H1 (cell line): ENCODE measurements at regions not wholly inside any gene's neighbourhood (a gene's known extent, or its start where the extent isn't known, plus 50 kb on each side); places are given as distances from the start of the nearest gene placed in this dataset.

Experiments
- EP300 ChIP-seq, 2 experiments: IDR thresholded peaks; 1 replicate in 1 of 2; 2 replicates in 1 of 2; pipeline ENCODE4 v1.6.1; 2011 to 2012; ENCODE audit warnings: low read depth in 2 of 2, low read length in 2 of 2, mild to moderate bottlenecking in 2 of 2, borderline replicate concordance in 1 of 2, inconsistent platforms in 1 of 2, moderate library complexity in 1 of 2
- EZH2 ChIP-seq: fragments of 200-600 bp; sonication (generic); IDR thresholded peaks from 2 replicates; pipeline ENCODE4 v1.7.1; 2012; ENCODE audit warnings: low read depth, mild to moderate bottlenecking, moderate library complexity, low read length, inconsistent platforms; ENCODE audit not compliant: severe bottlenecking
- FOSL1 ChIP-seq: IDR thresholded peaks from 2 replicates; pipeline ENCODE4 v1.6.1; 2011; ENCODE audit warnings: mild to moderate bottlenecking, low read depth, low read length, moderate library complexity; ENCODE audit not compliant: insufficient read depth
- GABPA ChIP-seq: IDR thresholded peaks from 2 replicates; pipeline ENCODE4 v1.6.1; 2011; ENCODE audit warnings: mild to moderate bottlenecking, low read length, moderate library complexity, borderline replicate concordance; ENCODE audit not compliant: insufficient read depth
- JUN ChIP-seq: IDR thresholded peaks from 2 replicates; pipeline ENCODE4 v1.6.1; 2011; ENCODE audit warnings: low read depth, mild to moderate bottlenecking, improper control_type of control experiment, low read length
- JUND ChIP-seq: IDR thresholded peaks from 2 replicates; pipeline ENCODE4 v1.6.1; 2011; ENCODE audit warnings: mild to moderate bottlenecking, improper control_type of control experiment, low read length
- POLR2A ChIP-seq, 2 experiments: IDR thresholded peaks; 1 replicate in 1 of 2; 2 replicates in 1 of 2; pipeline ENCODE4 v1.6.1; 2011; ENCODE audit warnings: low read depth in 2 of 2, low read length in 2 of 2, mild to moderate bottlenecking in 2 of 2; ENCODE audit errors: control extremely low read depth in 1 of 2
- TF ChIP-seq, protein P1 (sequence below), 3 experiments: IDR thresholded peaks; 1 replicate in 2 of 3; 2 replicates in 1 of 3; pipeline versions ENCODE4 v1.5.1 to v1.6.1; 2011; ENCODE audit warnings: low read length in 3 of 3, mild to moderate bottlenecking in 3 of 3, inconsistent platforms in 2 of 3, low read depth in 1 of 3, moderate library complexity in 1 of 3; ENCODE audit not compliant: insufficient read depth in 1 of 3; ENCODE audit errors: control extremely low read depth in 1 of 3
- TF ChIP-seq, protein P2 (sequence below): IDR thresholded peaks from 2 replicates; pipeline ENCODE4 v1.6.1; 2012; ENCODE audit warnings: inconsistent platforms
- TF ChIP-seq, protein P3 (sequence below): IDR thresholded peaks from 2 replicates; pipeline ENCODE4 v1.6.1; 2012; ENCODE audit warnings: inconsistent platforms

DNA sequence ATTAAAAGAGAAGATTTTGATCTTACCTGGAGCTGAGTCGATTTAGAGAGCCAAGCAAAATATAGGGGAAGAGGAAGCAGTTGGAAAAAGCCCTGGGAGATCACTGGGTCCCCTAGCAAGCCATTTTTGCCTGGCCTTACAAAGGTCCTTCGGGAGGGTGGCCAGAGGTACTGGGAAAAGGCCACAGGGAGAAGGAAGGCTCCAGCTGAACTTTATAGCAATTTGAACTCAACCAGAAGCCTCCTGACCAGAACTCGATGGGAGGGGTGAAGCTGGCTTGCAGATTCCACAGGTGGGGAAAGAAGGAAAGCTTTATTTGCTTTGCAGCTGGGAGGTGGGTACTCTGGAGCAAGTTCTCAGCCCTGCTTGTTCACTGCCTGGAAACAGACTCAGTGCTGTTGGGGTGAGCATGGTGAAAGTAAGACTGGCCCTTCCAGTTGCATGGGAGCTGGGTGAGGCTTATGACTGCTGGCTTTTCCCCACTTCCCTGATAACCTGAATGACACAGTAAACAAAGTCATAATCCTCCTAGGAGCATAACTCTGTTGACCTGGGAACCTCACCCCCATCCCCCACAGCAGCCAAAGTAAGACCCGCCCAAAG lies 855.8 kb downstream of the FSCB start:
- TF ChIP-seq, protein P1, sequence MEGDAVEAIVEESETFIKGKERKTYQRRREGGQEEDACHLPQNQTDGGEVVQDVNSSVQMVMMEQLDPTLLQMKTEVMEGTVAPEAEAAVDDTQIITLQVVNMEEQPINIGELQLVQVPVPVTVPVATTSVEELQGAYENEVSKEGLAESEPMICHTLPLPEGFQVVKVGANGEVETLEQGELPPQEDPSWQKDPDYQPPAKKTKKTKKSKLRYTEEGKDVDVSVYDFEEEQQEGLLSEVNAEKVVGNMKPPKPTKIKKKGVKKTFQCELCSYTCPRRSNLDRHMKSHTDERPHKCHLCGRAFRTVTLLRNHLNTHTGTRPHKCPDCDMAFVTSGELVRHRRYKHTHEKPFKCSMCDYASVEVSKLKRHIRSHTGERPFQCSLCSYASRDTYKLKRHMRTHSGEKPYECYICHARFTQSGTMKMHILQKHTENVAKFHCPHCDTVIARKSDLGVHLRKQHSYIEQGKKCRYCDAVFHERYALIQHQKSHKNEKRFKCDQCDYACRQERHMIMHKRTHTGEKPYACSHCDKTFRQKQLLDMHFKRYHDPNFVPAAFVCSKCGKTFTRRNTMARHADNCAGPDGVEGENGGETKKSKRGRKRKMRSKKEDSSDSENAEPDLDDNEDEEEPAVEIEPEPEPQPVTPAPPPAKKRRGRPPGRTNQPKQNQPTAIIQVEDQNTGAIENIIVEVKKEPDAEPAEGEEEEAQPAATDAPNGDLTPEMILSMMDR (IDR thresholded peaks at IDR 0.05; ENCODE audit: control extremely low read depth in 1 of 3, insufficient read depth in 1 of 3, low read depth in 1 of 3, low read length in 3 of 3): no peak
- TF ChIP-seq, protein P2, sequence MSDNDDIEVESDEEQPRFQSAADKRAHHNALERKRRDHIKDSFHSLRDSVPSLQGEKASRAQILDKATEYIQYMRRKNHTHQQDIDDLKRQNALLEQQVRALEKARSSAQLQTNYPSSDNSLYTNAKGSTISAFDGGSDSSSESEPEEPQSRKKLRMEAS: no peak
- TF ChIP-seq EP300 (IDR thresholded peaks at IDR 0.05; ENCODE audit: borderline replicate concordance in 1 of 2, low read depth in 2 of 2, low read length in 2 of 2) (no peak), JUND (no peak), EZH2 (no peak), JUN (no peak), GABPA (no peak), FOSL1 (no peak), POLR2A (IDR thresholded peaks at IDR 0.05; ENCODE audit: control extremely low read depth in 1 of 2, low read depth in 2 of 2, low read length in 2 of 2) (no peak)
- TF ChIP-seq, protein P3, sequence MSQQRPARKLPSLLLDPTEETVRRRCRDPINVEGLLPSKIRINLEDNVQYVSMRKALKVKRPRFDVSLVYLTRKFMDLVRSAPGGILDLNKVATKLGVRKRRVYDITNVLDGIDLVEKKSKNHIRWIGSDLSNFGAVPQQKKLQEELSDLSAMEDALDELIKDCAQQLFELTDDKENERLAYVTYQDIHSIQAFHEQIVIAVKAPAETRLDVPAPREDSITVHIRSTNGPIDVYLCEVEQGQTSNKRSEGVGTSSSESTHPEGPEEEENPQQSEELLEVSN: no peak
